Neural cell (in vitro differentiated cells): ENCODE measurements at regions not wholly inside any gene's neighbourhood (a gene's known extent, or its start where the extent isn't known, plus 50 kb on each side); places are given as distances from the start of the nearest gene placed in this dataset.

Experiments used
- CTCF ChIP-seq: fragments of 450-650 bp; IDR thresholded peaks from 2 replicates; pipeline ENCODE4 v1.5.1; 2014; ENCODE audit warnings: antibody characterized with exemption, mild to moderate bottlenecking, moderate library complexity; ENCODE audit not compliant: poor library complexity, severe bottlenecking
- EP300 ChIP-seq: fragments of 450-650 bp; conservative IDR thresholded peaks from 2 replicates; pipeline ENCODE4 v1.6.1; 2014; ENCODE audit warnings: antibody characterized with exemption, mild to moderate bottlenecking, moderate library complexity; ENCODE audit not compliant: poor library complexity, severe bottlenecking
- MXI1 ChIP-seq: fragments of 450-650 bp; conservative IDR thresholded peaks from 2 replicates; pipeline ENCODE4 v1.6.1; 2014; ENCODE audit warnings: antibody characterized with exemption, mild to moderate bottlenecking; ENCODE audit not compliant: poor library complexity, severe bottlenecking

GRCh38 chr2:53475766-53476165 lies 291.8 kb upstream of the CHAC2 start:
- TF ChIP-seq CTCF (no peak), MXI1 (no peak), EP300 (no peak)
